ENCODE measurements at regions not wholly inside any gene's neighbourhood (a gene's known extent, or its start where the extent isn't known, plus 50 kb on each side); places are given as distances from the start of the nearest gene placed in this dataset.

GRCh38 chr22:47398491-47398890 is 636.0 kb downstream of the TBC1D22A start:
- Histone ChIP-seq H3K27me3 (ENCODE audit: insufficient read depth, low read length) (no peaks in the 10 kb centered on the region), H3K9me3 (ENCODE audit: low read depth, low read length) (no peaks in the 10 kb centered on the region), H3K4me1 (ENCODE audit: insufficient read depth, low read length) (no peaks in the 10 kb centered on the region), H3K4me3 (ENCODE audit: low read length) (no peak overlapping the region)

- H3K4me3 ChIP-seq (ENCODE audit: low read length), result no peak overlapping the region
- H3K4me1 ChIP-seq (ENCODE audit: insufficient read depth, low read length), result no peaks in the 10 kb centered on the region
- H3K27me3 ChIP-seq (ENCODE audit: insufficient read depth, low read length), result no peaks in the 10 kb centered on the region
- no peaks in the 10 kb centered on the region for H3K9me3 ChIP-seq (ENCODE audit: low read depth, low read length)
Observed at GRCh38 chr22:47397673-47398072, 635.2 kb downstream of the TBC1D22A start.

- Histone ChIP-seq H3K4me3 (ENCODE audit: low read length) (no peak overlapping the region), H3K27me3 (ENCODE audit: insufficient read depth, low read length) (no peaks in the 10 kb centered on the region), H3K4me1 (ENCODE audit: insufficient read depth, low read length) (no peaks in the 10 kb centered on the region), H3K9me3 (ENCODE audit: low read depth, low read length) (no peaks in the 10 kb centered on the region)
Observed at GRCh38 chr22:47396515-47396914, 634.1 kb downstream of the TBC1D22A start.

- H3K9me3 ChIP-seq (ENCODE audit: low read depth, low read length), result no peaks in the 10 kb centered on the region
- H3K27me3 ChIP-seq (ENCODE audit: insufficient read depth, low read length), result no peaks in the 10 kb centered on the region
- no peaks in the 10 kb centered on the region for H3K4me1 ChIP-seq (ENCODE audit: insufficient read depth, low read length)
- no peak overlapping the region for H3K4me3 ChIP-seq (ENCODE audit: low read length)
Observed at GRCh38 chr22:47396105-47396504, 633.7 kb downstream of the TBC1D22A start.

- Histone ChIP-seq H3K4me3 (ENCODE audit: low read length) (no peak overlapping the region), H3K4me1 (ENCODE audit: insufficient read depth, low read length) (no peaks in the 10 kb centered on the region), H3K9me3 (ENCODE audit: low read depth, low read length) (no peaks in the 10 kb centered on the region), H3K27me3 (ENCODE audit: insufficient read depth, low read length) (no peaks in the 10 kb centered on the region)
Observed at GRCh38 chr22:47395481-47395880, 633.0 kb downstream of the TBC1D22A start.

- H3K4me3 ChIP-seq (ENCODE audit: low read length), result no peak overlapping the region
- no peaks in the 10 kb centered on the region for H3K9me3 ChIP-seq (ENCODE audit: low read depth, low read length)
- no peaks in the 10 kb centered on the region for H3K27me3 ChIP-seq (ENCODE audit: insufficient read depth, low read length)
- no peaks in the 10 kb centered on the region for H3K4me1 ChIP-seq (ENCODE audit: insufficient read depth, low read length)
Observed at GRCh38 chr22:47394504-47395440, 632.3 kb downstream of the TBC1D22A start.

GRCh38 chr22:47393191-47393590 is 630.7 kb downstream of the TBC1D22A start:
- Histone ChIP-seq H3K4me3 (ENCODE audit: low read length) (no peak overlapping the region), H3K4me1 (ENCODE audit: insufficient read depth, low read length) (no peaks in the 10 kb centered on the region), H3K27me3 (ENCODE audit: insufficient read depth, low read length) (no peaks in the 10 kb centered on the region), H3K9me3 (ENCODE audit: low read depth, low read length) (no peaks in the 10 kb centered on the region)

GRCh38 chr22:47392729-47393128 is 630.3 kb downstream of the TBC1D22A start:
- Histone ChIP-seq H3K9me3 (ENCODE audit: low read depth, low read length) (no peaks in the 10 kb centered on the region), H3K27me3 (ENCODE audit: insufficient read depth, low read length) (no peaks in the 10 kb centered on the region), H3K4me1 (ENCODE audit: insufficient read depth, low read length) (no peaks in the 10 kb centered on the region), H3K4me3 (ENCODE audit: low read length) (no peak overlapping the region)

- Histone ChIP-seq H3K4me1 (ENCODE audit: insufficient read depth, low read length) (no peaks in the 10 kb centered on the region), H3K27me3 (ENCODE audit: insufficient read depth, low read length) (no peaks in the 10 kb centered on the region), H3K9me3 (ENCODE audit: low read depth, low read length) (no peaks in the 10 kb centered on the region), H3K4me3 (ENCODE audit: low read length) (no peak overlapping the region)
Observed at GRCh38 chr22:47392054-47392347, 629.6 kb downstream of the TBC1D22A start.

GRCh38 chr22:47391169-47392053 is 629.0 kb downstream of the TBC1D22A start:
- H3K4me3 ChIP-seq (ENCODE audit: low read length), result no peak overlapping the region
- H3K9me3 ChIP-seq (ENCODE audit: low read depth, low read length), result no peaks in the 10 kb centered on the region
- no peaks in the 10 kb centered on the region for H3K27me3 ChIP-seq (ENCODE audit: insufficient read depth, low read length)
- H3K4me1 ChIP-seq (ENCODE audit: insufficient read depth, low read length), result no peaks in the 10 kb centered on the region

GRCh38 chr22:47390026-47390970 is 627.8 kb downstream of the TBC1D22A start:
- no peak overlapping the region for H3K4me3 ChIP-seq (ENCODE audit: low read length)
- no peaks in the 10 kb centered on the region for H3K27me3 ChIP-seq (ENCODE audit: insufficient read depth, low read length)
- H3K4me1 ChIP-seq (ENCODE audit: insufficient read depth, low read length), result no peaks in the 10 kb centered on the region
- H3K9me3 ChIP-seq (ENCODE audit: low read depth, low read length), result no peaks in the 10 kb centered on the region

- Histone ChIP-seq H3K4me1 (ENCODE audit: insufficient read depth, low read length) (no peaks in the 10 kb centered on the region), H3K4me3 (ENCODE audit: low read length) (no peak overlapping the region)
Observed at GRCh38 chr22:47389201-47389600, 626.8 kb downstream of the TBC1D22A start.

GRCh38 chr22:47388778-47389177 is 626.3 kb downstream of the TBC1D22A start:
- Histone ChIP-seq H3K27me3 (ENCODE audit: insufficient read depth, low read length) (no peaks in the 10 kb centered on the region), H3K4me1 (ENCODE audit: insufficient read depth, low read length) (no peaks in the 10 kb centered on the region), H3K4me3 (ENCODE audit: low read length) (no peak overlapping the region), H3K9me3 (ENCODE audit: low read depth, low read length) (no peaks in the 10 kb centered on the region)

More at GRCh38 chr22:47389201-47389600, 626.8 kb downstream of the TBC1D22A start:
- Histone ChIP-seq H3K9me3 (ENCODE audit: low read depth, low read length) (no peaks in the 10 kb centered on the region), H3K27me3 (ENCODE audit: insufficient read depth, low read length) (no peaks in the 10 kb centered on the region)

GRCh38 chr22:47388331-47388730 is 625.9 kb downstream of the TBC1D22A start:
- H3K9me3 ChIP-seq (ENCODE audit: low read depth, low read length), result no peaks in the 10 kb centered on the region
- no peak overlapping the region for H3K4me3 ChIP-seq (ENCODE audit: low read length)
- no peaks in the 10 kb centered on the region for H3K4me1 ChIP-seq (ENCODE audit: insufficient read depth, low read length)
- H3K27me3 ChIP-seq (ENCODE audit: insufficient read depth, low read length), result no peaks in the 10 kb centered on the region

Measured in mononuclear cell (primary cell).